Aorta (tissue), 5 donors: ENCODE measurements at regions not wholly inside any gene's neighbourhood (a gene's known extent, or its start where the extent isn't known, plus 50 kb on each side); places are given as distances from the start of the nearest gene placed in this dataset.

Experiments
- ATAC-seq: fragments of 200-7000 bp; cut with Tn5 transposase; one replicate; pipeline ENCODE4 v1.9.1; 2022; ENCODE audit warnings: moderate library complexity; ENCODE audit not compliant: low FRiP score
- DNase-seq, 2 donors: peaks; one replicate each; pipeline ENCODE4 v3.0.0-alpha.2; 2020
- H3K27ac ChIP-seq, 2 donors: one replicate each; pipeline ENCODE4 v1.5.1; 2013; ENCODE audit warnings: low read length in 2 of 2, mild to moderate bottlenecking in 2 of 2, moderate library complexity in 2 of 2, control low read depth in 1 of 2, inconsistent platforms in 1 of 2, low read depth in 1 of 2
- H3K27me3 ChIP-seq, 2 donors: one replicate each; pipeline ENCODE4 v1.6.1; 2013; ENCODE audit warnings: control low read depth in 1 of 2, low read length in 1 of 2, mild to moderate bottlenecking in 1 of 2, moderate library complexity in 1 of 2; ENCODE audit not compliant: insufficient read depth in 2 of 2, control insufficient read depth in 1 of 2
- H3K36me3 ChIP-seq, 2 donors: one replicate each; pipeline ENCODE4 v1.6.1; 2013; ENCODE audit warnings: control low read depth in 1 of 2, low read length in 1 of 2, mild to moderate bottlenecking in 1 of 2; ENCODE audit not compliant: insufficient read depth in 2 of 2, control insufficient read depth in 1 of 2
- H3K4me1 ChIP-seq, 2 donors: one replicate each; pipeline ENCODE4 v1.6.1; 2013; ENCODE audit warnings: low read length in 2 of 2, control low read depth in 1 of 2, mild to moderate bottlenecking in 1 of 2, moderate library complexity in 1 of 2; ENCODE audit not compliant: insufficient read depth in 2 of 2, control insufficient read depth in 1 of 2
- H3K4me3 ChIP-seq, 2 donors: one replicate each; pipeline ENCODE4 v1.5.1; 2013; ENCODE audit warnings: low read length in 2 of 2, control low read depth in 1 of 2, mild to moderate bottlenecking in 1 of 2
- H3K9me3 ChIP-seq: one replicate; pipeline ENCODE4 v1.6.1; 2013; ENCODE audit warnings: mild to moderate bottlenecking, low read length; ENCODE audit not compliant: control insufficient read depth
- WGBS, 2 donors: extraction: QIAGEN DNeasy Blood & Tissue Kit; methylation state at CpG; one replicate each; pipeline ENCODE4 v1.1.7; 2013; 5-methylcytosine and 5-hydroxymethylcytosine counted together
- intact Hi-C, 2 donors: fragments of 100-400 bp; cut with DNase I; formaldehyde crosslinking; loops; one replicate each; pipeline versions ENCODE4 v1.14.2 to v1.15.0; 2022
- donor health status: healthy with polysubstance abuse.
- donor health status: Bipolar disorder and iron deficiency.
- donor health status: DM: no; HTN: no; CAD: no.
- donor health status: DM: no; HTN: no; CAD: no.
- donor health status: DM: yes; HTN: yes; CAD: no.

DNA sequence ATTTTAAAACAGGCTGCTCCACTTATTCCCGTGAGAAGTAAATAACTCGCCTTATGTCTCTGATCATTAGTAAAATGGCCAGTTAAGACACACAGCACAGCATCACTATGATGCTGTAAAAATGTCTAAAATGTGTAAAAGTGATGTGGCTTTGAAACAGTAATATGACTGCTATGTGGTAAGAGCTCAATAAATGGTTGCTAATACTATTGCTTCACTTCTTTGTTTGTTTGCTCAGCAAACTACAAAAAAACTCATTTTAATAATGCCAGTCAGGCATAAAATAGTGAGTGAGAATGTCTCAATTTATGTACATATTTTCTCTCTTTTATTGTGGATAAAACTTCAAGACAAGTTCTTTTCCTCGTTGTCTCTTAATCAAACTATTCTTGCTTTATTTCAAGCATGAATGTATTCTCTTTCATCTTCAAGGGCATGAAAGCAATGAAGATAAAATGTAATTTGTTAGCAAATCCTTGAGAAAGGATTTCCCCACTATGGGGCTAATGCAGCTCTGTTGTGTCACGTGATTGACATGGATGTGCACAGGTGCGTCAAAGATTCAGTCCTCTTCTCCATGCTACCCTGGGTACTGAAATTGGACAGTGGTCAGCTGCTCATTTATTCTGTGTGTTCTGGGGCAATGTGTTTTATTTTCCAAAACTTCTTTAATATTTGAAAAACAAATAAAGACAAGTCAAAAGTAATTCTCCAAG, 387.2 kb downstream of the TRIB2 start:
- no peak for ATAC-seq
- Histone ChIP-seq H3K27ac (no peak overlapping the region), H3K9me3 (no peaks in the 10 kb centered on the region), H3K27me3 (no peaks in the 10 kb centered on the region), H3K4me3 (no peak overlapping the region), H3K4me1 (no peaks in the 10 kb centered on the region), H3K36me3 (no peaks in the 10 kb centered on the region)
- intact Hi-C loops, result no loop called here
- 77 to 88% methylated on average over 5 of the region's 5 CpGs for WGBS, 2 donors
- no peak for DNase-seq

DNA sequence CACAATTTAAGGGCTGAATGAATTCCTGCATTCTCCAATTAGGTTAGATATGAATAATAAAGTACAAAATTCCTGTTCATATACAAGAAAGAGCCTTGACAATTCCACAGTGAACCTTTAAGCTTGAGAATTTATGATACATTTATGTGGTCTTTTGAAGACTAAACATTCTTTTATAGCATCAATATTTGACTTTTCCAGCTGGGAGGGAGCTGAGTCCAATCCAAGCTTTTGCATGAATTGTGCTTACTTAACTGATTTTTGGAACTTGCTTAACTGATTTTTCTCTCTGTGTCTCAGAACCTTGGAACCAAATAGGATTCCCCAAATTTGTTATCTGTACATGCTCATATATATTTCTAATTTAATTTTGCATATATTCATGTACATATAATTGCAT, 388.0 kb downstream of the TRIB2 start:
- no peaks in the 10 kb centered on the region for H3K27me3 ChIP-seq
- intact Hi-C loops, result no loop called here

DNA sequence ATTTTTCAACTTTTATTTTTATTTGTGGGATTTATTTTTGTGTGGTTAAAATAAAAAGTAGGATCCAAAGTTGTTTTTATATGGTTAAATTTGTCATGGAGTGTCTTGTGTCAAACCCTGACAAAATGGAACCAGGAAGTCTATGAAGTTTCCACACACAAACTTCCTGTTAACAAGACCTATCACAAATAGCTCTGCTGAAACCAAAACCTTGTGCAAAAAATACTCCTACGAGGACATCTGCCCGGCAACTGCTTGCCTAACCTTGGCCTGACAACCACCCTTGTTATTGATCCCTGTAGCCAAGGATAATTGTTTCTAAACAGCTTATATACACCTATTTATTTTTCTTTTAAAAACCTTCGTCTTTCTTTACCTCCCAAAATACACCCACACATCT, 389.6 kb downstream of the TRIB2 start:
- H3K4me1 ChIP-seq, result no peaks in the 10 kb centered on the region
- intact Hi-C loops, result no loop called here
- no peaks in the 10 kb centered on the region for H3K36me3 ChIP-seq
- no peaks in the 10 kb centered on the region for H3K27me3 ChIP-seq
- no peak overlapping the region for H3K4me3 ChIP-seq
- no peaks in the 10 kb centered on the region for H3K9me3 ChIP-seq
- ATAC-seq (no peak), DNase-seq (no peak)
- WGBS, 2 donors, result 68 to 77% methylated on average over 3 of the region's 3 CpGs
- H3K27ac ChIP-seq, result no peak overlapping the region

More for the DNA sequence above, 388.0 kb downstream of the TRIB2 start:
- DNase-seq (no peak), ATAC-seq (no peak)
- Histone ChIP-seq H3K27ac (no peak overlapping the region), H3K9me3 (no peaks in the 10 kb centered on the region), H3K4me1 (no peaks in the 10 kb centered on the region), H3K4me3 (no peak overlapping the region), H3K36me3 (no peaks in the 10 kb centered on the region)

DNA sequence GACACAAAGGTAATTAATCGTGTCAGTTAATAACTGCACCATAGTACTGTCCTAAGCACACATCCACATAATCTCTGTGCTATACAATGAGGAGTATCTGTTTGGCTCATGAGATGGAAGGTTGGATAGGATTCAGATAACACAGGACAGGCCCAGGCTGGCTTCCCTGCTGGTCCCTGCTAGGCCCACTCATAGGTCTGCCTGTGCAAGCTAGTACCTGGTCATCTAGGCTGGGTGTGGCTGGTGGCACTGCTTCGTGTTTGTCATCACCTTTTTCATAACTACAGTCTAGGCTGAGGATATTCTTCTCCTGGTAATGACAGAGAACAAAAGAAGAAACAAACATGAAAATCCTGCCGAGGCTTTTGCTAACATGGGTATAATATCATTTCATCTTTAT, 392.8 kb downstream of the TRIB2 start:
- DNase-seq (no peak), ATAC-seq (no peak)
- Histone ChIP-seq H3K4me1 (peaks cover 0 to 3% of the 10 kb centered on the region in 2 donors), H3K27me3 (no peaks in the 10 kb centered on the region), H3K4me3 (no peak overlapping the region), H3K9me3 (no peaks in the 10 kb centered on the region), H3K36me3 (no peaks in the 10 kb centered on the region), H3K27ac (no peak overlapping the region)
- 85% methylated on average over 3 of the region's 3 CpGs for WGBS, 2 donors
- intact Hi-C loops, result no loop called here

DNA sequence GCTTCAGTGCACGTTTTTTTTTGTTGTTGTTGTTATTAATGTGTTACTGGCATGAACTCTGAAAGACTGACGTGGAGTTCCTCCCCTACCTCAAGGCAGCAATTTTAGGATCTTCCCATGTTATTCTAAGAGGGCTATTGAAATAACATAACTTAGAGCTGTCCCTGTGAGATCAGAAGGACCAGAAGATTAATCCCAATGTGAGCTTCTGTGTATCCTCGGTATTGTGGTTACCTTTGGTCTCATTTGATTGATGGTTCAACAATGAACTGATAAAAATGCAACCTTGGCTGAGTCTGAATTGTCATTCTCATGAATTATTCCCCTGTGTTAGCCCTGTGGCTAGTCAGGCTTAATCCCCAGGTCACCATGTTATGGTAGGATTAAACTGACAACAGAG, 394.1 kb downstream of the TRIB2 start:
- H3K36me3 ChIP-seq, result no peaks in the 10 kb centered on the region

DNA sequence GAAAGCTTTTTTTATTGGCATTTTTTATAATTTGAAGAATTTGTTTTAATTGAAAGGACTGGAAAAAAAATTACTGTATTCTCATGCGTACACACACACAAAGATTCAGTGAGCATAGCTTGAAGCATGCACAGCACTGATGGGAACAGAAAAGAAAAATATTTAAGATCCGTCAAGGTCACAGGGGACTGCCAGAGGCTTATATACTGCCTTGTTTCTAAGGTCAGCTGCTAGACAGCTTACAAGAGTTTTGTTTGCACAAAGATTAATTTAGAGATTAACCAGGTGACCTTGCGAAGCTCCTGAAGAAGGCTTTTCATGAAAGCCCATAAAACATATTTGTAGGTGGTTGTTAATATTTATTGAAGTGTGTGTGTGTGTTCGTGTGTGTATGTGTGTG, 396.3 kb downstream of the TRIB2 start:
- Histone ChIP-seq H3K4me3 (no peak overlapping the region), H3K9me3 (no peaks in the 10 kb centered on the region), H3K27me3 (no peaks in the 10 kb centered on the region), H3K36me3 (no peaks in the 10 kb centered on the region), H3K27ac (no peak overlapping the region), H3K4me1 (peaks cover 0 to 3% of the 10 kb centered on the region in 2 donors)
- 80 to 84% methylated on average over 4 of the region's 4 CpGs for WGBS, 2 donors
- intact Hi-C loops, result no loop called here
- DNase-seq (no peak), ATAC-seq (no peak)

More for the DNA sequence above, 394.1 kb downstream of the TRIB2 start:
- Histone ChIP-seq H3K27me3 (no peaks in the 10 kb centered on the region), H3K27ac (no peak overlapping the region), H3K9me3 (no peaks in the 10 kb centered on the region), H3K4me3 (no peak overlapping the region), H3K4me1 (peaks cover 0 to 3% of the 10 kb centered on the region in 2 donors)
- DNase-seq (no peak), ATAC-seq (no peak)
- intact Hi-C loops, result no loop called here
- 30 to 40% methylated on average over 3 of the region's 3 CpGs for WGBS, 2 donors

DNA sequence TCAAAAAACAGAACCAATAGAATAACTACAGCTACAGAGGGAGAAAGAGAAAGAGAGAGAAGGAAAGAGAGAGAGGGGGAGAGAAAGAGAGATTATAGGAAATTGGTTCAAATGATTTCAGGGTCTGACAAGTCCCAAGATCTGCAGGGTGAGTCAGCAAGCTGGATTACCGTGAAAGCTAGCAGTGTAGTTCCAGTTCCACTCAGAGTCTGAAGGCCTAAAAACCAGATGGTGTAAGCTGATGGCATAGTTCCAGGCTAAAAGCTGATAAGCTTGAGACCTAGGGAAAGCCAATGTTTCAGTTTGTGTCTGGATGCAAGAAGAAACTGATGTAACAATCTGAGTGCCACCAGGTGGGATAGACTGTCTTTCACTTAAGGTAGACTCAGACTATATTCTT, 397.7 kb downstream of the TRIB2 start:
- Histone ChIP-seq H3K27me3 (no peaks in the 10 kb centered on the region), H3K4me3 (no peak overlapping the region), H3K27ac (no peak overlapping the region), H3K4me1 (peaks cover 0 to 3% of the 10 kb centered on the region in 2 donors), H3K9me3 (no peaks in the 10 kb centered on the region), H3K36me3 (no peaks in the 10 kb centered on the region)
- DNase-seq, result no peak
- 3 to 8% methylated on average over 1 of the region's 1 CpG for WGBS, 2 donors
- intact Hi-C loops, result no loop called here
- peak; percentile 61 for ATAC-seq

DNA sequence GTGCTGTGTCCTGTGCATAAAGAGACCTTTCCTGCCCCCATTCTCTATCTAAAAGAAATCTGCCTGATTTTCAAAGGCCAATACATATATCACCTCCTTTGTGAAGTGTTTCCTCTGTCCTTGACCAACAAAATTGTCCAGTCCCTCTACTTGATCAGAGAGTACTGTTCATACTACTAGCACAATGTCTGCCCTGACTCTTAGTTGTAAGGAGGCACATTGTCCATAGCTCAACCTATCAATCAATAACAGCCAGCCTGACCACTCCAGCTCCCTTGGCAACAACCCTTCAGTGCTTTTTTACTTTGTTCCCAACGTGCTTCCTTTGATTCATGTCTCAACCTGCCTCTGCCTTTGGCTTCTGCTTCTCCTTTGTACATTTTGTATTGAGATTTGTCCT, 398.9 kb downstream of the TRIB2 start:
- H3K4me1 ChIP-seq, result peaks cover 0 to 3% of the 10 kb centered on the region in 2 donors
- intact Hi-C loops, result no loop called here
- ATAC-seq (no peak), DNase-seq (no peak)
- no peaks in the 10 kb centered on the region for H3K36me3 ChIP-seq
- H3K4me3 ChIP-seq, result no peak overlapping the region
- H3K27ac ChIP-seq, result no peak overlapping the region
- H3K27me3 ChIP-seq, result no peaks in the 10 kb centered on the region
- 20 to 21% methylated on average over 1 of the region's 1 CpG for WGBS, 2 donors
- no peaks in the 10 kb centered on the region for H3K9me3 ChIP-seq

DNA sequence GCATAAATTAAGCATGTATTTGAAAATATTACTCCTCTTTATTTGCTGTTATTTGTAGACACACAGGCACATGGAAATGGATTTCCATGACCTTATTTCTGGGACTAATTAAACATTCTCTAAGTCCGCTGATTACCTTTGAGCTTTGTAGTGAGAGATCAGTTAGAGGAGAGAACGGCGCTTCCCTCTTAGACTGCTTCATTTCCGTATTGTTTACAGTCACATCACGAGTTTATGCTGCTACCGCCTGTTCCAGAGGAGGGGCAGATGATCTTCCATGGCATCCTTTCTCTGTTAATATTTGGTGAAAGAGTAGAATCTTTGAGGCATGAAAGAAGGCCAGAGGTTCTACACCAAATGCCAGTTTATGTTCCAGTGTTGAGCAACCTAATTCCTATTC, 404.4 kb downstream of the TRIB2 start:
- no peak for DNase-seq
- Histone ChIP-seq H3K27me3 (no peaks in the 10 kb centered on the region), H3K4me3 (no peak overlapping the region), H3K36me3 (no peaks in the 10 kb centered on the region), H3K27ac (no peak overlapping the region), H3K4me1 (no peaks in the 10 kb centered on the region), H3K9me3 (peaks cover 2% of the 10 kb centered on the region)
- ATAC-seq, result no peak
- intact Hi-C loops, result no loop called here
- WGBS, 2 donors, result 82 to 89% methylated on average over 6 of the region's 6 CpGs
